Colonic mucosa (tissue), 4 donors: ENCODE measurements at regions not wholly inside any gene's neighbourhood (a gene's known extent, or its start where the extent isn't known, plus 50 kb on each side); places are given as distances from the start of the nearest gene placed in this dataset.
A peak's percentile ranks its signal among the peaks of the same experiment; 100 is the strongest.

Experiments
- DNase-seq: peaks from one replicate; pipeline ENCODE4 v3.0.0-alpha.2; 2020
- H3K27ac ChIP-seq: fragments of 200-600 bp; one replicate; pipeline ENCODE4 v1.8.0; 2021
- H3K27me3 ChIP-seq: fragments of 200-600 bp; one replicate; pipeline ENCODE4 v1.8.0; 2021
- H3K36me3 ChIP-seq: fragments of 200-600 bp; one replicate; pipeline ENCODE4 v1.8.0; 2021
- H3K4me1 ChIP-seq: fragments of 200-600 bp; one replicate; pipeline ENCODE4 v1.8.0; 2021; ENCODE audit warnings: mild to moderate bottlenecking
- H3K4me3 ChIP-seq: fragments of 200-600 bp; one replicate; pipeline ENCODE4 v1.8.0; 2021
- H3K9ac ChIP-seq, 2 donors: one replicate each; pipeline ENCODE4 v1.7.0; 2013; ENCODE audit warnings: control low read depth in 2 of 2, low read depth in 2 of 2, low read length in 2 of 2
- H3K9me3 ChIP-seq: fragments of 200-600 bp; one replicate; pipeline ENCODE4 v1.8.0; 2021
- intact Hi-C: fragments of 100-400 bp; cut with DNase I; formaldehyde crosslinking; loops from one replicate; pipeline ENCODE4 v1.14.1; 2022
- TF ChIP-seq, protein P1 (sequence below): fragments of 200-600 bp; IDR thresholded peaks from one replicate; pipeline ENCODE4 v1.8.0; 2022; ENCODE audit warnings: antibody characterized with exemption, mild to moderate bottlenecking
- donor health status: healthy.
- donor health status: DM: no; HTN: no; CAD: no.
- donor health status: DM: no; HTN: no; CAD: no.

DNA sequence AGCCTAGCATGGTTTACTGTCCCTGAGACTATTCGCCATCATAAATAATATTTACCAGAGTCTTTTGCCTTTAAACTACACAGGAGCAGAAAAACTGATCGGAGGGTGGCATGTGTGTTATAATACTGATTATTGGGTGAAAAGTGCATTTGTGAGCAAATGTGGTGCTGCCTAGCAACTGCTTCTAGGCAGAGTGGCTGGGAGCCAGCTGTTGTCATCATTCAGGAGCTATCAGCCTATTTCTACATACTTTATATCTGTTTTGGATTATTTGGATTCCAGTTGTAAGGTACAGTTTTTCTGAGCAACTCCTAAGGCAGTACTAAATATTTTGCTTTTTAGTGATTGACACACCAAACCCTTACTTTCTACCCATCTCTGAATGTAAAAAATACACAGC is 75.0 kb upstream of the MSTN start:
- DNase-seq, result no peak
- TF ChIP-seq, protein P1, sequence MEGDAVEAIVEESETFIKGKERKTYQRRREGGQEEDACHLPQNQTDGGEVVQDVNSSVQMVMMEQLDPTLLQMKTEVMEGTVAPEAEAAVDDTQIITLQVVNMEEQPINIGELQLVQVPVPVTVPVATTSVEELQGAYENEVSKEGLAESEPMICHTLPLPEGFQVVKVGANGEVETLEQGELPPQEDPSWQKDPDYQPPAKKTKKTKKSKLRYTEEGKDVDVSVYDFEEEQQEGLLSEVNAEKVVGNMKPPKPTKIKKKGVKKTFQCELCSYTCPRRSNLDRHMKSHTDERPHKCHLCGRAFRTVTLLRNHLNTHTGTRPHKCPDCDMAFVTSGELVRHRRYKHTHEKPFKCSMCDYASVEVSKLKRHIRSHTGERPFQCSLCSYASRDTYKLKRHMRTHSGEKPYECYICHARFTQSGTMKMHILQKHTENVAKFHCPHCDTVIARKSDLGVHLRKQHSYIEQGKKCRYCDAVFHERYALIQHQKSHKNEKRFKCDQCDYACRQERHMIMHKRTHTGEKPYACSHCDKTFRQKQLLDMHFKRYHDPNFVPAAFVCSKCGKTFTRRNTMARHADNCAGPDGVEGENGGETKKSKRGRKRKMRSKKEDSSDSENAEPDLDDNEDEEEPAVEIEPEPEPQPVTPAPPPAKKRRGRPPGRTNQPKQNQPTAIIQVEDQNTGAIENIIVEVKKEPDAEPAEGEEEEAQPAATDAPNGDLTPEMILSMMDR, result no peak
- no peaks in the 10 kb centered on the region for H3K9me3 ChIP-seq
- no peak overlapping the region for H3K4me3 ChIP-seq
- intact Hi-C loops, result no loop called here
- H3K27ac ChIP-seq, result no peak overlapping the region
- H3K27me3 ChIP-seq, result no peaks in the 10 kb centered on the region
- no peaks in the 10 kb centered on the region for H3K4me1 ChIP-seq
- H3K9ac ChIP-seq, result no peak overlapping the region
- no peaks in the 10 kb centered on the region for H3K36me3 ChIP-seq

DNA sequence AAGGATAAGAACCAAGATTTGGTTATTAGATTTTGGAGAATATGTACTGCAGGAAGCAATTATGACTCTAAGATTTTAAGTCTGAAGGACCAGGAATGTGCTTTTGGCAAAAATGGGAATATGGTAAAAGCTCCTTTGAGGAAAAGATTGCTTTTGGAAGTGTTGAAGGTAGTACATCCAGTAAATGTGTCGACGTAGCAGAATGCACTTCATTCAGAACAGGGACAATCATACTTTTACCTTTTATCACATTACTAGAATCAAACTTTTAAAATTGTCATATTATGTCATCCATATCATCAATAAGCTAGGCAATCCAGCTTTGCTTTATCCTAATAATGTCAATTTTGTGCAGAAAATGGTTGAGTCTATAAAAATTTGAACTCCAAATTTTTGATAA is 74.3 kb upstream of the MSTN start:
- no peaks in the 10 kb centered on the region for H3K9me3 ChIP-seq
- DNase-seq, result no peak
- H3K9ac ChIP-seq, result no peak overlapping the region
- intact Hi-C loops, result no loop called here
- no peaks in the 10 kb centered on the region for H3K27me3 ChIP-seq
- H3K4me1 ChIP-seq, result no peaks in the 10 kb centered on the region
- no peaks in the 10 kb centered on the region for H3K36me3 ChIP-seq
- no peak overlapping the region for H3K27ac ChIP-seq
- TF ChIP-seq, protein P1, result no peak
- no peak overlapping the region for H3K4me3 ChIP-seq

DNA sequence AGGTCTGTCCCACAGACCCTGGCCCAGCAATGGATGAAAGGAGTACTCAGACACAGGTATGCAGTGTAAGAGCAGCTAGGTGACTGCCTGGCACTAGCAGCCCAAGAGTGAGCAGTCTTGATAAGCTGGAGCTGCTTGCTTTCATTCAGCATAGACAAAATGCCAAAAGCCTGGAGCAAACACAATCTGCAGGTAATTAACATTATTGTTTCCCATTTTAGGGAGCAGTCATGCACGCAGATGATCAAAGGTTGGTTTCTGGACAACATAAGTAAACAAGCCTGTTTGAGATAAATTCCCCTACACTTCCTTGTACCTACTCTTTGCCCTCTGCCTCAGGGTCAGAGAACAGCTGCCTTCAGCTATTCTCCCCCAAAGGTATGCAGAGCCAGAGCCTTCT is 73.7 kb upstream of the MSTN start:
- Histone ChIP-seq H3K4me3 (no peak overlapping the region), H3K9me3 (no peaks in the 10 kb centered on the region), H3K27me3 (no peaks in the 10 kb centered on the region), H3K36me3 (no peaks in the 10 kb centered on the region), H3K4me1 (no peaks in the 10 kb centered on the region), H3K9ac (no peak overlapping the region), H3K27ac (peak overlapping the region; percentile 24)
- DNase-seq, result peak; percentile 57
- TF ChIP-seq, protein P1, result no peak
- intact Hi-C loops, result no loop called here

DNA sequence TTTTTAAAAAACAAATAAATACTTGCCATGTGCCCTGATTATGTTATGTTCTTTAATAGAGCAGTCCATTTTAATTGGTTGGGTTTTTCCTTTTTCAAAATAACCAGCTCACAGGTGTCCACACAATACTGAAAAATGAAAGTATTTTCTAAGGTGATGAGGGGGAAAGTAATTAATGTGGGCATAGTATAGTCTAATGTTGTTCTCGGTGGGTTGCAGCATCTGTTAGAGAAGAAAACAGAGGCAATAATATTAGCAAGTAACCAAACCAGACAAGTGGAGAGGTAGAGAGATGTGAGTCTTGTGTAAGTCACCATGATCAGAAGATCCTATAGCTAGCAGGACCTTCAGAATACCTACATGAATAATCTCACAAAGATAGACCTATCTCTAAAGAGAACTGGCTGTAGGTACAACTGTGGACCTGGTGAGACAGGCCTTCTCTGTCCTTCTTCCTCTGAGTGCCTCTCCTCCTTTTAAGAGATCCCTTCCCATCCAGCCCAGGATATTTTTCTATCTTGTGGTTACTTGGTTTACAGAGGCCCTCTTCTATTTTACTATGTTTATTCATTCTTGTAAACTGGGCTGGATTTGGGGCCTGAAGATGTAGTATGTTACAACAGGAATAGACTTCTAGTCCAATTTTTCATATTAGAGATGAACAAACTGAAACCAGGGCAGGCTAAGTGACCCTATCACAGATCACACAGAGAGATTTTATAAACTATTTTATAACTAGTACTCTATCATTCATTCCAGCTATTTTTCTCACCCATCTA is 67.1 kb upstream of the MSTN start:
- no peaks in the 10 kb centered on the region for H3K36me3 ChIP-seq
- no peaks in the 10 kb centered on the region for H3K4me1 ChIP-seq
- no peak overlapping the region for H3K4me3 ChIP-seq
- H3K9me3 ChIP-seq, result no peaks in the 10 kb centered on the region
- no peak overlapping the region for H3K9ac ChIP-seq
- intact Hi-C loops, result no loop called here
- DNase-seq, result no peak
- TF ChIP-seq, protein P1, result no peak
- no peak overlapping the region for H3K27ac ChIP-seq
- no peaks in the 10 kb centered on the region for H3K27me3 ChIP-seq

DNA sequence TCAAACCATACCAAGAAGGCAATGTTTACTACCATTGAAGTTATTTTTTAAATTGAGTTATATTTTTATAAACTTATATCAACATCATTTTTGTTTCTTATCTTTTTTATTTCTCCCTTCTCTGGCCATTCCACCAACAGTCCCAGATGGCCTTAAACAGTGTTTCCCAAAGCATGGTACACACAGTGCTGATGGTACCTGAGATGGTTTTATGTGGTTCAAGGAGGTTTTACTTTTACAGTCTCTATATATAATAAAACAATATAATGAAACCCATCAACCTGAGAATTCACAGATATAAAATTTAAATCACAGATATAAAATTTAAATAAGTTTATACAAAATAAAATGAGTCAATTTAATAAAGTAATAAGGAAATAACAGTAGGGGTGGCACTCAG is 65.1 kb upstream of the MSTN start:
- H3K27me3 ChIP-seq, result no peaks in the 10 kb centered on the region
- H3K9me3 ChIP-seq, result no peaks in the 10 kb centered on the region
- H3K4me3 ChIP-seq, result no peak overlapping the region
- TF ChIP-seq, protein P1, result no peak
- intact Hi-C loops, result no loop called here
- DNase-seq, result no peak
- no peaks in the 10 kb centered on the region for H3K36me3 ChIP-seq
- no peaks in the 10 kb centered on the region for H3K4me1 ChIP-seq
- H3K27ac ChIP-seq, result no peak overlapping the region
- no peak overlapping the region for H3K9ac ChIP-seq
